ENCODE measurements at regions not wholly inside any gene's neighbourhood (a gene's known extent, or its start where the extent isn't known, plus 50 kb on each side); places are given as distances from the start of the nearest gene placed in this dataset.

GRCh38 chr16:73179705-73180331 lies 131.9 kb upstream of the ZFHX3 start:
- intact Hi-C loops (cut with micrococcal nuclease; ENCODE audit: unreplicated experiment): no loop called here
- H3K4me2 ChIP-seq (ENCODE audit: low read length): no peak overlapping the region
- H3K9me2 ChIP-seq (ENCODE audit: insufficient read depth, low read length): no peaks in the 10 kb centered on the region
- no peak for DNase-seq (ENCODE audit: low spot score)
- no peaks in the 10 kb centered on the region for H3K36me3 ChIP-seq (ENCODE audit: insufficient read depth, low read length)
- H3K9me3 ChIP-seq (ENCODE audit: low read length): no peaks in the 10 kb centered on the region
- no peak overlapping the region for H3K27ac ChIP-seq (ENCODE audit: low read depth, low read length, poor library complexity, severe bottlenecking)
- CTCF ChIA-PET (ENCODE audit: unreplicated experiment): no interaction called here
- no peaks in the 10 kb centered on the region for H3K4me1 ChIP-seq (ENCODE audit: insufficient read depth, low read length, poor library complexity, severe bottlenecking)
- no peaks in the 10 kb centered on the region for H3K79me2 ChIP-seq (ENCODE audit: insufficient read depth, low read depth, low read length)
- TF ChIP-seq EZH2phosphoT487 (IDR thresholded peaks at IDR 0.05; ENCODE audit: borderline replicate concordance, low read depth, low read length): no peak
- TF ChIP-seq, protein P1, sequence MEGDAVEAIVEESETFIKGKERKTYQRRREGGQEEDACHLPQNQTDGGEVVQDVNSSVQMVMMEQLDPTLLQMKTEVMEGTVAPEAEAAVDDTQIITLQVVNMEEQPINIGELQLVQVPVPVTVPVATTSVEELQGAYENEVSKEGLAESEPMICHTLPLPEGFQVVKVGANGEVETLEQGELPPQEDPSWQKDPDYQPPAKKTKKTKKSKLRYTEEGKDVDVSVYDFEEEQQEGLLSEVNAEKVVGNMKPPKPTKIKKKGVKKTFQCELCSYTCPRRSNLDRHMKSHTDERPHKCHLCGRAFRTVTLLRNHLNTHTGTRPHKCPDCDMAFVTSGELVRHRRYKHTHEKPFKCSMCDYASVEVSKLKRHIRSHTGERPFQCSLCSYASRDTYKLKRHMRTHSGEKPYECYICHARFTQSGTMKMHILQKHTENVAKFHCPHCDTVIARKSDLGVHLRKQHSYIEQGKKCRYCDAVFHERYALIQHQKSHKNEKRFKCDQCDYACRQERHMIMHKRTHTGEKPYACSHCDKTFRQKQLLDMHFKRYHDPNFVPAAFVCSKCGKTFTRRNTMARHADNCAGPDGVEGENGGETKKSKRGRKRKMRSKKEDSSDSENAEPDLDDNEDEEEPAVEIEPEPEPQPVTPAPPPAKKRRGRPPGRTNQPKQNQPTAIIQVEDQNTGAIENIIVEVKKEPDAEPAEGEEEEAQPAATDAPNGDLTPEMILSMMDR (conservative IDR thresholded peaks at IDR 0.05; ENCODE audit: low read length): no peak
- no peak overlapping the region for H3K4me3 ChIP-seq (ENCODE audit: low read depth, low read length, poor library complexity, severe bottlenecking)
- no peak overlapping the region for H2AFZ ChIP-seq (ENCODE audit: low read length)
- no peaks in the 10 kb centered on the region for H4K20me1 ChIP-seq (ENCODE audit: insufficient read depth, low read length)
- POLR2A ChIA-PET: interaction anchor here (1.1 kb wide), 1 partner anchor 11 kb away, joined by 3 read pairs; no protein-coding TSS in a partner anchor
- BruUV-seq (replicated peaks): no TSS peak

- Histone ChIP-seq H3K27ac (ENCODE audit: low read depth, low read length, poor library complexity, severe bottlenecking) (no peak overlapping the region), H3K4me2 (ENCODE audit: low read length) (no peak overlapping the region), H3K9me3 (ENCODE audit: low read length) (no peaks in the 10 kb centered on the region), H4K20me1 (ENCODE audit: insufficient read depth, low read length) (no peaks in the 10 kb centered on the region), H3K9me2 (ENCODE audit: insufficient read depth, low read length) (no peaks in the 10 kb centered on the region), H3K79me2 (ENCODE audit: insufficient read depth, low read depth, low read length) (no peaks in the 10 kb centered on the region), H3K4me1 (ENCODE audit: insufficient read depth, low read length, poor library complexity, severe bottlenecking) (no peaks in the 10 kb centered on the region), H3K4me3 (ENCODE audit: low read depth, low read length, poor library complexity, severe bottlenecking) (no peak overlapping the region), H3K36me3 (ENCODE audit: insufficient read depth, low read length) (no peaks in the 10 kb centered on the region), H2AFZ (ENCODE audit: low read length) (no peak overlapping the region)
- CTCF ChIA-PET (ENCODE audit: unreplicated experiment): no interaction called here
- TF ChIP-seq, protein P1 (conservative IDR thresholded peaks at IDR 0.05; ENCODE audit: low read length): no peak
- TF ChIP-seq EZH2phosphoT487 (IDR thresholded peaks at IDR 0.05; ENCODE audit: borderline replicate concordance, low read depth, low read length): no peak
- POLR2A ChIA-PET: no interaction called here
- no TSS peak for BruUV-seq (replicated peaks)
- no peak for DNase-seq (ENCODE audit: low spot score)
- intact Hi-C loops (cut with micrococcal nuclease; ENCODE audit: unreplicated experiment): no loop called here
These were observed 129.9 kb upstream of the ZFHX3 start for GRCh38 chr16:73177729-73178295.

- Histone ChIP-seq H2AFZ (ENCODE audit: low read length) (no peak overlapping the region), H3K4me2 (ENCODE audit: low read length) (no peak overlapping the region), H4K20me1 (ENCODE audit: insufficient read depth, low read length) (no peaks in the 10 kb centered on the region), H3K9me3 (ENCODE audit: low read length) (no peaks in the 10 kb centered on the region), H3K9me2 (ENCODE audit: insufficient read depth, low read length) (no peaks in the 10 kb centered on the region), H3K4me1 (ENCODE audit: insufficient read depth, low read length, poor library complexity, severe bottlenecking) (no peaks in the 10 kb centered on the region), H3K79me2 (ENCODE audit: insufficient read depth, low read depth, low read length) (no peaks in the 10 kb centered on the region), H3K27ac (ENCODE audit: low read depth, low read length, poor library complexity, severe bottlenecking) (no peak overlapping the region), H3K4me3 (ENCODE audit: low read depth, low read length, poor library complexity, severe bottlenecking) (no peak overlapping the region), H3K36me3 (ENCODE audit: insufficient read depth, low read length) (no peaks in the 10 kb centered on the region)
- intact Hi-C loops (cut with micrococcal nuclease; ENCODE audit: unreplicated experiment): no loop called here
- ChIA-PET POLR2A (interaction anchor here (0.7 kb wide), 3 partner anchors 709 to 966 kb away, joined by 3 to 4 read pairs (median 3); no protein-coding TSS in a partner anchor), CTCF (ENCODE audit: unreplicated experiment) (no interaction called here)
- no TSS peak for BruUV-seq (replicated peaks)
- no peak for DNase-seq (ENCODE audit: low spot score)
- TF ChIP-seq, protein P1 (conservative IDR thresholded peaks at IDR 0.05; ENCODE audit: low read length): no peak
- no peak for TF ChIP-seq EZH2phosphoT487 (IDR thresholded peaks at IDR 0.05; ENCODE audit: borderline replicate concordance, low read depth, low read length)
These were observed 128.7 kb upstream of the ZFHX3 start for GRCh38 chr16:73176577-73177013.

Measured in OCI-LY7 (cell line).